ENCODE measurements at regions not wholly inside any gene's neighbourhood (a gene's known extent, or its start where the extent isn't known, plus 50 kb on each side); places are given as distances from the start of the nearest gene placed in this dataset.
"Not testable (repeated sequence)": the region's sequence is repeated elsewhere in the genome, so short reads cannot be mapped to it uniquely, and the experiment has no call there.

GRCh38 chr5:135169753-135170152 lies 135.7 kb upstream of the PITX1 start:
- Histone ChIP-seq H3K27me3 (ENCODE audit: low read depth, low read length) (no peaks in the 10 kb centered on the region), H3K4me3 (ENCODE audit: low read length) (no peak overlapping the region), H3K9ac (ENCODE audit: low read length) (no peak overlapping the region), H4K20me1 (ENCODE audit: insufficient read depth, low read length) (no peaks in the 10 kb centered on the region), H2AFZ (ENCODE audit: low read depth, low read length) (no peak overlapping the region), H3K9me3 (ENCODE audit: insufficient read depth, low read length) (no peaks in the 10 kb centered on the region), H3K27ac (ENCODE audit: low read length) (no peak overlapping the region), H3K4me1 (ENCODE audit: low read length) (no peaks in the 10 kb centered on the region), H3K36me3 (replicated peaks; ENCODE audit: low read depth, low read length) (no peaks in the 10 kb centered on the region), H3K4me2 (ENCODE audit: low read length) (no peak overlapping the region), H3K79me2 (ENCODE audit: low read length) (no peaks in the 10 kb centered on the region)
- TF ChIP-seq EZH2phosphoT487 (IDR thresholded peaks at IDR 0.05; ENCODE audit: low read depth) (no peak), CTCF (IDR thresholded peaks at IDR 0.05; ENCODE audit: low read depth, low read length) (no peak)

GRCh38 chr5:135167634-135168033 lies 133.6 kb upstream of the PITX1 start:
- Histone ChIP-seq H3K36me3 (replicated peaks; ENCODE audit: low read depth, low read length) (no peaks in the 10 kb centered on the region), H2AFZ (ENCODE audit: low read depth, low read length) (no peak overlapping the region), H3K27me3 (ENCODE audit: low read depth, low read length) (no peaks in the 10 kb centered on the region), H3K27ac (ENCODE audit: low read length) (no peak overlapping the region), H3K4me2 (ENCODE audit: low read length) (no peak overlapping the region), H3K9me3 (ENCODE audit: insufficient read depth, low read length) (no peaks in the 10 kb centered on the region), H3K4me1 (ENCODE audit: low read length) (no peaks in the 10 kb centered on the region), H4K20me1 (ENCODE audit: insufficient read depth, low read length) (no peaks in the 10 kb centered on the region), H3K9ac (ENCODE audit: low read length) (no peak overlapping the region), H3K4me3 (ENCODE audit: low read length) (no peak overlapping the region), H3K79me2 (ENCODE audit: low read length) (no peaks in the 10 kb centered on the region)
- TF ChIP-seq EZH2phosphoT487 (IDR thresholded peaks at IDR 0.05; ENCODE audit: low read depth) (no peak), CTCF (IDR thresholded peaks at IDR 0.05; ENCODE audit: low read depth, low read length) (no peak)

- not testable (repeated sequence) for H3K27me3 ChIP-seq (ENCODE audit: low read depth, low read length); H4K20me1 ChIP-seq (ENCODE audit: insufficient read depth, low read length); H3K4me3 ChIP-seq (ENCODE audit: low read length); H2AFZ ChIP-seq (ENCODE audit: low read depth, low read length); H3K36me3 ChIP-seq (replicated peaks; ENCODE audit: low read depth, low read length); H3K4me2 ChIP-seq (ENCODE audit: low read length); H3K9ac ChIP-seq (ENCODE audit: low read length); H3K4me1 ChIP-seq (ENCODE audit: low read length); H3K9me3 ChIP-seq (ENCODE audit: insufficient read depth, low read length); H3K27ac ChIP-seq (ENCODE audit: low read length); H3K79me2 ChIP-seq (ENCODE audit: low read length)
Measured at GRCh38 chr5:135164873-135165614, 131.0 kb upstream of the PITX1 start.

- H2AFZ ChIP-seq (ENCODE audit: low read depth, low read length), result no peak overlapping the region
- no peaks in the 10 kb centered on the region for H3K27me3 ChIP-seq (ENCODE audit: low read depth, low read length)
- H3K4me1 ChIP-seq (ENCODE audit: low read length), result no peaks in the 10 kb centered on the region
- H3K4me3 ChIP-seq (ENCODE audit: low read length), result no peak overlapping the region
- H4K20me1 ChIP-seq (ENCODE audit: insufficient read depth, low read length), result no peaks in the 10 kb centered on the region
- no peaks in the 10 kb centered on the region for H3K36me3 ChIP-seq (replicated peaks; ENCODE audit: low read depth, low read length)
- H3K9me3 ChIP-seq (ENCODE audit: insufficient read depth, low read length), result no peaks in the 10 kb centered on the region
- no peak overlapping the region for H3K9ac ChIP-seq (ENCODE audit: low read length)
- TF ChIP-seq EZH2phosphoT487 (IDR thresholded peaks at IDR 0.05; ENCODE audit: low read depth) (no peak), CTCF (IDR thresholded peaks at IDR 0.05; ENCODE audit: low read depth, low read length) (no peak)
- no peak overlapping the region for H3K4me2 ChIP-seq (ENCODE audit: low read length)
- no peaks in the 10 kb centered on the region for H3K79me2 ChIP-seq (ENCODE audit: low read length)
- no peak overlapping the region for H3K27ac ChIP-seq (ENCODE audit: low read length)
Measured at GRCh38 chr5:135163964-135164363, 129.9 kb upstream of the PITX1 start.

Data from OCI-LY3 (cell line).